RWPE2 (cell line): ENCODE measurements at regions not wholly inside any gene's neighbourhood (a gene's known extent, or its start where the extent isn't known, plus 50 kb on each side); places are given as distances from the start of the nearest gene placed in this dataset.
A peak's percentile ranks its signal among the peaks of the same experiment; 100 is the strongest.

Source experiments
- ATAC-seq: fragments of 200-7000 bp; cut with Tn5 transposase; 3 replicates; pipeline ENCODE4 v1.9.1; 2021; ENCODE audit warnings: low read depth
- DNase-seq: peaks from one replicate; pipeline ENCODE4 v3.0.0-alpha.2; 2020; ENCODE audit warnings: low spot score
- H3K27ac ChIP-seq: fragments of 450-650 bp; 2 replicates; pipeline ENCODE4 v1.5.1; 2017; ENCODE audit warnings: mild to moderate bottlenecking; ENCODE audit not compliant: poor library complexity, severe bottlenecking
- H3K27me3 ChIP-seq: fragments of 250-450 bp; sonication (Bioruptor Pico); 2 replicates; pipeline ENCODE4 v1.5.1; 2021; ENCODE audit warnings: mild to moderate bottlenecking, moderate library complexity; ENCODE audit not compliant: insufficient read depth, poor library complexity, severe bottlenecking
- H3K36me3 ChIP-seq: fragments of 250-450 bp; sonication (Bioruptor Pico); 2 replicates; pipeline ENCODE4 v1.5.1; 2020; ENCODE audit warnings: low read depth, mild to moderate bottlenecking, moderate library complexity
- H3K4me1 ChIP-seq: fragments of 250-450 bp; sonication (Bioruptor Pico); 2 replicates; pipeline ENCODE4 v1.5.1; 2021; ENCODE audit warnings: mild to moderate bottlenecking, moderate library complexity; ENCODE audit not compliant: insufficient read depth, poor library complexity, severe bottlenecking
- H3K4me3 ChIP-seq: fragments of 250-450 bp; sonication (Bioruptor Pico); 2 replicates; pipeline ENCODE4 v1.5.1; 2021; ENCODE audit warnings: mild to moderate bottlenecking, moderate library complexity; ENCODE audit not compliant: severe bottlenecking
- H3K9me3 ChIP-seq: fragments of 250-450 bp; sonication (Bioruptor Pico); 2 replicates; pipeline ENCODE4 v1.5.1; 2021; ENCODE audit warnings: mild to moderate bottlenecking, moderate library complexity; ENCODE audit not compliant: severe bottlenecking
- TF ChIP-seq, protein P1 (sequence below): fragments of 450-650 bp; IDR thresholded peaks from one replicate; pipeline ENCODE4 v1.5.1; 2017; ENCODE audit warnings: mild to moderate bottlenecking, moderate library complexity; ENCODE audit not compliant: poor library complexity, severe bottlenecking

DNA sequence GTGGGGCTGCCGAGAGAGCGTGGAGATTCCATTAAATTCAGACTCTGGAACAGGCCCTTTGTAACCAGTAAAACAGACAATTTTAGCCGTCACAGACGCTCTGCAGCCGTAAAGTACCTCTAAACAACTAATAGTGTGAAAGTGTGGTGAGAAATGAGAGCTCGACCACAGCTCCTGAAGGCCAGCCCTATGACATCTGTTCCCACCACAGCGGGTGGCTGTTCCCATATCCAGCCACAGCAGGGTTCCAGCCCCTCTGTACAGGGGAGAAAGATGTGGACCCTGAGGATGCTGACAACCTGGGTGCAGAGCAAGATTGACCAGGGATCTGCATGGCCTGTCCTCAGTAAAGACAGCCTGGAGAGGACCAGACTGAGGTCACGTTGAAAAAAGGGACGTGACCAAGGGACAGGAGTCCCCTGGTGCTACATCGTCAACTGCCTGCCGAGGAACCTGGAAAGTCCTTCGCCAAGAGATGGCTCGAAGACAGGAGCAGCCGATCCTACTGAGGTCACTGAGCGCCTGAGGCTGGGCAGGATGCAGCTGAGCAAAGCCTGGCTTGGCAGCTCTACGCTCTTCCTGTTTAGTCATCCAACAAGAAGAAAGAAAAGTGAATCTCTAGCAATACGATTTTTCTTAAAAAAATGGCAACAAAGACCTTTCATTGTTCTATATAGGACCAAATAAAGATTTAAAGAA lies 831.7 kb downstream of the RNF144A start:
- TF ChIP-seq, protein P1, sequence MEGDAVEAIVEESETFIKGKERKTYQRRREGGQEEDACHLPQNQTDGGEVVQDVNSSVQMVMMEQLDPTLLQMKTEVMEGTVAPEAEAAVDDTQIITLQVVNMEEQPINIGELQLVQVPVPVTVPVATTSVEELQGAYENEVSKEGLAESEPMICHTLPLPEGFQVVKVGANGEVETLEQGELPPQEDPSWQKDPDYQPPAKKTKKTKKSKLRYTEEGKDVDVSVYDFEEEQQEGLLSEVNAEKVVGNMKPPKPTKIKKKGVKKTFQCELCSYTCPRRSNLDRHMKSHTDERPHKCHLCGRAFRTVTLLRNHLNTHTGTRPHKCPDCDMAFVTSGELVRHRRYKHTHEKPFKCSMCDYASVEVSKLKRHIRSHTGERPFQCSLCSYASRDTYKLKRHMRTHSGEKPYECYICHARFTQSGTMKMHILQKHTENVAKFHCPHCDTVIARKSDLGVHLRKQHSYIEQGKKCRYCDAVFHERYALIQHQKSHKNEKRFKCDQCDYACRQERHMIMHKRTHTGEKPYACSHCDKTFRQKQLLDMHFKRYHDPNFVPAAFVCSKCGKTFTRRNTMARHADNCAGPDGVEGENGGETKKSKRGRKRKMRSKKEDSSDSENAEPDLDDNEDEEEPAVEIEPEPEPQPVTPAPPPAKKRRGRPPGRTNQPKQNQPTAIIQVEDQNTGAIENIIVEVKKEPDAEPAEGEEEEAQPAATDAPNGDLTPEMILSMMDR = no peak
- Histone ChIP-seq H3K4me3 (no peak overlapping the region), H3K9me3 (no peaks in the 10 kb centered on the region), H3K27ac (peak overlapping the region; percentile 56), H3K4me1 (peaks cover 29% of the 10 kb centered on the region), H3K36me3 (no peaks in the 10 kb centered on the region), H3K27me3 (no peaks in the 10 kb centered on the region)
- DNase-seq = peak; percentile 81
- ATAC-seq = peak; percentile 100

DNA sequence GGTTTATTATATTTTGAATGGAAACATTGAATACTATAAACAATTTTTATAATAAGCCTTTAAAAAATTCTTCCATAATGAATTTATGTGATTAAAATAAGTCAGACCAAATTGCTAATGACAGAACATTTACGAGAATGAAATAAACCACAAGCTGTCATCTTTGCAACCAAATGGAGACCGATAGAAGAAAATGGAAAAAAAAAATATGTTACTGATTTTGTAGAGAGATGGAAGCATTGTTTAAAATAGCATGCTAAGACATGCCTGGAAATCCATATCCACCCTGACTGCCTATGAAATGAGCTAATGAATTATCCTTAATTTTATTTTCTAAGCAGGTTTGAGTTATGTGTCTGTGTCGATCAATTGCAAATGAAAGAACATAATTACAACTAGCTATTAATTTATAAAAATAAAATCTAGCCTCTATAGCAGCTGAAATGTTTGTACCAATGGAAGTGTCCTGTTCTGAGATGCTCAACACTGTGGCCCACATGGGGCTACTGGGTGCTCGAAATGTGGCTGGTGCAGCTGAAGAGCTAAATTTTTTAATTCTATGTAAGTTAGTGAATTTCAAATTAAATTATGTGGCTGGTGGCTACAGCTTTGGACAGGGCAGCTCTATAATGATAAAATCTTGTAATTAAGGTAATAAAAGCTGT lies 832.8 kb downstream of the RNF144A start:
- peak overlapping the region; percentile 56 for H3K27ac ChIP-seq
- no peak overlapping the region for H3K4me3 ChIP-seq
- peaks cover 26% of the 10 kb centered on the region for H3K4me1 ChIP-seq
- H3K27me3 ChIP-seq = no peaks in the 10 kb centered on the region
- no peak for ATAC-seq
- no peaks in the 10 kb centered on the region for H3K9me3 ChIP-seq
- H3K36me3 ChIP-seq = no peaks in the 10 kb centered on the region
- TF ChIP-seq, protein P1 = no peak
- DNase-seq = no peak

- ATAC-seq = no peak
- Histone ChIP-seq H3K36me3 (no peaks in the 10 kb centered on the region), H3K4me3 (no peak overlapping the region), H3K27ac (no peak overlapping the region), H3K27me3 (no peaks in the 10 kb centered on the region), H3K9me3 (no peaks in the 10 kb centered on the region), H3K4me1 (peaks cover 23% of the 10 kb centered on the region)
- TF ChIP-seq, protein P1 = no peak
- no peak for DNase-seq
Observed at GRCh38 chr2:7752291-7752690, 835.1 kb downstream of the RNF144A start.

DNA sequence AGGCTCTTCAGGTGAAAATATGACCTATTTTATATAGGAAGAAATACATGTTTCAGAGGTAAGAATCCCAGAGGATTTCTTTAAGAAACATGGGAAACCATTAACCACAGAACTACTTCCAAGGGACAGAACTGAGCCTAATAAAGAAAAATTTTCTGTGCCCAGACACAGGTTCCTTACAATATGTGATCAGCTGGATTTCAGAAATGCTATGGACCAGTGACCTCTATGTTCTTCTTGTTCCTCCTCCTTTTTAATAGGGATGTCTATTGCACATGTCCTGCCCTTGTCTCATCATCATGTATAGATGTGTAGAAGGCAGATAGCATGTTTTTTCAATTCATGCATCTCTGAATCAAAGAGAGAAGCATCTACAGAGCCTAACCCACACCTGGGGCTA lies 836.6 kb downstream of the RNF144A start:
- DNase-seq = no peak
- Histone ChIP-seq H3K27me3 (no peaks in the 10 kb centered on the region), H3K4me1 (peaks cover 20% of the 10 kb centered on the region), H3K9me3 (peaks cover 4% of the 10 kb centered on the region), H3K36me3 (no peaks in the 10 kb centered on the region), H3K27ac (no peak overlapping the region), H3K4me3 (no peak overlapping the region)
- TF ChIP-seq, protein P1 = no peak
- no peak for ATAC-seq

GRCh38 chr2:7755879-7756278 lies 838.7 kb downstream of the RNF144A start:
- TF ChIP-seq, protein P1 = no peak
- no peak overlapping the region for H3K4me3 ChIP-seq
- H3K27me3 ChIP-seq = no peaks in the 10 kb centered on the region
- no peaks in the 10 kb centered on the region for H3K4me1 ChIP-seq
- DNase-seq (no peak), ATAC-seq (no peak)
- H3K36me3 ChIP-seq = no peaks in the 10 kb centered on the region
- no peak overlapping the region for H3K27ac ChIP-seq
- H3K9me3 ChIP-seq = peaks cover 4% of the 10 kb centered on the region
